ENCODE measurements at regions not wholly inside any gene's neighbourhood (a gene's known extent, or its start where the extent isn't known, plus 50 kb on each side); places are given as distances from the start of the nearest gene placed in this dataset.

DNA sequence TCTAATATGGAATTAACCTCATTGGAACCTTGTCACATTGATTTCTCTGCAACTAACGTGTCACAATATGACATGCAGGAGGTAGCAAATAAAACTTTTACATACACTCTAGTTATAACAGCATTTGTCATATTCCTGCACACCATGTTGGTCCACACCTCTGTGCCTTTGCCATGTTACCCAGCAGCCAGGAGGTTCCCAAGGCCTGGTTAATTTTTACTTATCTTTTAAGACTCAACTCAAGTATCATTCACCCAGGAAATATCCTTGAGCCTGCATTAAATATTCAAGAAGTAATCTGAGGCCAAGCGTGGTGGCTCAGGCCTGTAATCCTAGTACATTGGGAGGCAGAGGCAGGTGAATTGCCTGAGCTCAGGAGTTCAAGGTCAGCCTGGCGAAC, 447.2 kb upstream of the NR5A2 start:
- Histone ChIP-seq H3K9me3 (replicated peaks in 1 of 2; ENCODE audit: control insufficient read depth in 2 of 2, insufficient read depth in 1 of 2, low read depth in 1 of 2, low read length in 2 of 2) (no peaks in the 10 kb centered on the region), H4K8ac (ENCODE audit: low read depth, low read length) (no peak overlapping the region), H2BK12ac (ENCODE audit: low read length) (no peak overlapping the region), H3K27ac (replicated peaks; ENCODE audit: low read length) (no peak overlapping the region), H2AFZ (ENCODE audit: low read length) (no peak overlapping the region), H3K18ac (ENCODE audit: low read length) (no peak overlapping the region), H3K23ac (ENCODE audit: low read depth, low read length, poor library complexity) (no peak overlapping the region), H2BK15ac (ENCODE audit: low read length) (no peak overlapping the region), H3K4me2 (ENCODE audit: insufficient read depth, low read length, poor library complexity, severe bottlenecking) (no peak overlapping the region), H2BK120ac (ENCODE audit: low read depth, low read length) (no peak overlapping the region), H2AK5ac (ENCODE audit: low read depth, low read length) (no peak overlapping the region), H3K9ac (ENCODE audit: low read depth, low read length, poor library complexity) (no peak overlapping the region), H3K4me3 (ENCODE audit: low read length in 2 of 2) (no peak overlapping the region), H3K14ac (ENCODE audit: low read length) (no peak overlapping the region), H3K79me1 (ENCODE audit: low read depth, low read length) (no peaks in the 10 kb centered on the region), H3K4ac (ENCODE audit: low read length) (no peak overlapping the region), H4K91ac (ENCODE audit: low read depth, low read length, poor library complexity) (no peak overlapping the region), H3K4me1 (ENCODE audit: control insufficient read depth in 2 of 2, insufficient read depth in 1 of 2, low read depth in 1 of 2, low read length in 2 of 2) (no peaks in the 10 kb centered on the region), H3K27me3 (ENCODE audit: control insufficient read depth in 3 of 3, insufficient read depth in 3 of 3, low read depth in 1 of 3, low read length in 3 of 3) (no peaks in the 10 kb centered on the region), H2BK5ac (ENCODE audit: low read length) (no peak overlapping the region), H3K36me3 (replicated peaks in 1 of 2; ENCODE audit: control insufficient read depth in 2 of 2, insufficient read depth in 2 of 2, low read length in 2 of 2) (no peaks in the 10 kb centered on the region)
- no peak for DNase-seq (ENCODE audit: low spot score)
- no CpG with 5 or more reads among the region's 3 CpGs for WGBS, 2 donors (ENCODE audit: extremely low coverage in 2 of 2, insufficient read length in 2 of 2, insufficient replicate concordance in 1 of 2)

DNA sequence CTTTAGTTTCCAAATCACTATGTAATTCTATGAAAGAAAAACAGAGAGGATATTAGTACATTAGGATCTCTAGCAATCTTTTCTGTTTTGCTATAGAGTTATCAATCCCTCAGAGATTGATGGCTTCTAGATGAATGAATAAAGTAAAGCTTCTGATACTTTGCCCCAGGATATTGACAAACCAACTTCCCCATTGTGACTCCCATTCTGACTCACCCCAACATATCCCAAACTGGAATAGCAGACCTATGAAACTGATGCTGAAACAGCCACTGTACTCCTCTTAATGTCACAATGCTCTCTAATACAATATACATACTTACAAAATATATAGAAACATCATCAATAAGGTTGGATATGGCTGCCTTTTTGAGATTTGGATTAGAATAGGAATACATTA, 442.1 kb upstream of the NR5A2 start:
- Histone ChIP-seq H3K9me3 (replicated peaks in 1 of 2; ENCODE audit: control insufficient read depth in 2 of 2, insufficient read depth in 1 of 2, low read depth in 1 of 2, low read length in 2 of 2) (no peaks in the 10 kb centered on the region), H3K36me3 (replicated peaks in 1 of 2; ENCODE audit: control insufficient read depth in 2 of 2, insufficient read depth in 2 of 2, low read length in 2 of 2) (no peaks in the 10 kb centered on the region), H2BK120ac (ENCODE audit: low read depth, low read length) (no peak overlapping the region), H4K8ac (ENCODE audit: low read depth, low read length) (no peak overlapping the region), H2AK5ac (ENCODE audit: low read depth, low read length) (no peak overlapping the region), H3K27me3 (ENCODE audit: control insufficient read depth in 3 of 3, insufficient read depth in 3 of 3, low read depth in 1 of 3, low read length in 3 of 3) (no peaks in the 10 kb centered on the region), H3K79me1 (ENCODE audit: low read depth, low read length) (no peaks in the 10 kb centered on the region), H2BK5ac (ENCODE audit: low read length) (no peak overlapping the region), H4K91ac (ENCODE audit: low read depth, low read length, poor library complexity) (no peak overlapping the region), H3K18ac (ENCODE audit: low read length) (no peak overlapping the region), H2BK12ac (ENCODE audit: low read length) (no peak overlapping the region), H3K27ac (replicated peaks; ENCODE audit: low read length) (no peak overlapping the region), H3K4ac (ENCODE audit: low read length) (no peak overlapping the region), H3K4me1 (ENCODE audit: control insufficient read depth in 2 of 2, insufficient read depth in 1 of 2, low read depth in 1 of 2, low read length in 2 of 2) (peaks cover 0 to 1% of the 10 kb centered on the region in 2 donors), H2AFZ (ENCODE audit: low read length) (no peak overlapping the region), H3K4me2 (ENCODE audit: insufficient read depth, low read length, poor library complexity, severe bottlenecking) (no peak overlapping the region), H3K14ac (ENCODE audit: low read length) (no peak overlapping the region), H2BK15ac (ENCODE audit: low read length) (no peak overlapping the region), H3K4me3 (ENCODE audit: low read length in 2 of 2) (no peak overlapping the region), H3K23ac (ENCODE audit: low read depth, low read length, poor library complexity) (no peak overlapping the region), H3K9ac (ENCODE audit: low read depth, low read length, poor library complexity) (no peak overlapping the region)
- no peak for DNase-seq (ENCODE audit: low spot score)

DNA sequence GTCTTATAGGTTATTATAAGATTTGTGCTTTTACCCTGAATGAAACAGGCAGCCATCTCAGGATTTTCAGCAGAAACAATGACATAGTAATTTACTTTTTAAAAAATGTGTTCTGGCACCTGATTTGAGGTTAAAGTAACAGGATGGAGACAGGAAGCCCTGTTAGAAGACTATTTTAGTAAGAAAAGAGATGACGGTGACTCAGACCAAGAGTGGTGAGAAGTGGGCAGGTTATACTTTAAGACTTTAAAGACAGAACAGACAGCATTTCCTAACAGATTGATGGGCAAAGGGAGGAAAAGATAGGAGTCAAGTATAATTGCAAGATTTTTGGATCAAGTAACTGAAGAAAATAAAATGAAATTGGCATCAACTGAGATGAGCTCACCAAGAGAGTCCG, 436.8 kb upstream of the NR5A2 start:
- Histone ChIP-seq H3K36me3 (replicated peaks in 1 of 2; ENCODE audit: control insufficient read depth in 2 of 2, insufficient read depth in 2 of 2, low read length in 2 of 2) (no peaks in the 10 kb centered on the region), H2AK5ac (ENCODE audit: low read depth, low read length) (no peak overlapping the region), H2BK15ac (ENCODE audit: low read length) (no peak overlapping the region), H3K79me1 (ENCODE audit: low read depth, low read length) (peaks cover 2% of the 10 kb centered on the region), H3K27me3 (ENCODE audit: control insufficient read depth in 3 of 3, insufficient read depth in 3 of 3, low read depth in 1 of 3, low read length in 3 of 3) (no peaks in the 10 kb centered on the region), H3K18ac (ENCODE audit: low read length) (no peak overlapping the region), H4K8ac (ENCODE audit: low read depth, low read length) (no peak overlapping the region), H3K14ac (ENCODE audit: low read length) (no peak overlapping the region), H2BK5ac (ENCODE audit: low read length) (no peak overlapping the region), H3K9ac (ENCODE audit: low read depth, low read length, poor library complexity) (no peak overlapping the region), H3K23ac (ENCODE audit: low read depth, low read length, poor library complexity) (no peak overlapping the region), H3K4ac (ENCODE audit: low read length) (no peak overlapping the region), H2BK12ac (ENCODE audit: low read length) (no peak overlapping the region), H4K91ac (ENCODE audit: low read depth, low read length, poor library complexity) (no peak overlapping the region), H2BK120ac (ENCODE audit: low read depth, low read length) (no peak overlapping the region), H3K4me3 (ENCODE audit: low read length in 2 of 2) (no peak overlapping the region), H2AFZ (ENCODE audit: low read length) (no peak overlapping the region), H3K4me1 (ENCODE audit: control insufficient read depth in 2 of 2, insufficient read depth in 1 of 2, low read depth in 1 of 2, low read length in 2 of 2) (peaks cover 0 to 4% of the 10 kb centered on the region in 2 donors), H3K27ac (replicated peaks; ENCODE audit: low read length) (no peak overlapping the region), H3K4me2 (ENCODE audit: insufficient read depth, low read length, poor library complexity, severe bottlenecking) (no peak overlapping the region), H3K9me3 (replicated peaks in 1 of 2; ENCODE audit: control insufficient read depth in 2 of 2, insufficient read depth in 1 of 2, low read depth in 1 of 2, low read length in 2 of 2) (no peaks in the 10 kb centered on the region)
- no CpG with 5 or more reads among the region's 2 CpGs for WGBS, 2 donors (ENCODE audit: extremely low coverage in 2 of 2, insufficient read length in 2 of 2, insufficient replicate concordance in 1 of 2)
- no peak for DNase-seq (ENCODE audit: low spot score)

DNA sequence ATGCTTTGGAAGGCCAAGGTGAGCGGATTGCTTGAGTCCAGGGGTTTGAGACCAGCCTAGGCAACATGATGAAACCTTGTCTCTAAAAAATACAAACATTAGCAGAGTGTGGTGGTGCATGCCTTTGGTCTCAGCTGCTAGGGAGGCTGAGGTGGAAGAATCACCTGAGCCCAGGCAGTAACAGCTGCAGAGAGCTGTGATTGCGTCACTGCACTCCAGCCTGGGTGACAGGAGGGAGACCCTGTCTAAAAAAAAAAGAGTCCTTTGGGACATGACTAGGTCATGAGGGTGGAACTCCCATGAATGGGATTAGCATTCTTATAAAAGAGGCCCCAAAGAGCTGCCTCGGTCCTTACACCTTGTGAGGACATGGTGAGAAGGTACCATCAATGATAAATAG, 436.0 kb upstream of the NR5A2 start:
- WGBS, 2 donors (ENCODE audit: extremely low coverage in 2 of 2, insufficient read length in 2 of 2, insufficient replicate concordance in 1 of 2) = no CpG with 5 or more reads among the region's 3 CpGs
- H3K4ac ChIP-seq (ENCODE audit: low read length) = no peak overlapping the region
- no peak overlapping the region for H3K14ac ChIP-seq (ENCODE audit: low read length)
- H2BK15ac ChIP-seq (ENCODE audit: low read length) = no peak overlapping the region
- no peak overlapping the region for H2BK5ac ChIP-seq (ENCODE audit: low read length)
- no peak overlapping the region for H3K23ac ChIP-seq (ENCODE audit: low read depth, low read length, poor library complexity)
- H3K36me3 ChIP-seq (replicated peaks in 1 of 2; ENCODE audit: control insufficient read depth in 2 of 2, insufficient read depth in 2 of 2, low read length in 2 of 2) = no peaks in the 10 kb centered on the region
- no peak overlapping the region for H3K18ac ChIP-seq (ENCODE audit: low read length)
- H3K4me3 ChIP-seq (ENCODE audit: low read length in 2 of 2) = no peak overlapping the region
- no peaks in the 10 kb centered on the region for H3K9me3 ChIP-seq (replicated peaks in 1 of 2; ENCODE audit: control insufficient read depth in 2 of 2, insufficient read depth in 1 of 2, low read depth in 1 of 2, low read length in 2 of 2)
- no peak overlapping the region for H2BK120ac ChIP-seq (ENCODE audit: low read depth, low read length)
- H4K91ac ChIP-seq (ENCODE audit: low read depth, low read length, poor library complexity) = no peak overlapping the region
- DNase-seq (ENCODE audit: low spot score) = no peak
- peaks cover 2% of the 10 kb centered on the region for H3K79me1 ChIP-seq (ENCODE audit: low read depth, low read length)
- H3K27me3 ChIP-seq (ENCODE audit: control insufficient read depth in 3 of 3, insufficient read depth in 3 of 3, low read depth in 1 of 3, low read length in 3 of 3) = no peaks in the 10 kb centered on the region
- H2AK5ac ChIP-seq (ENCODE audit: low read depth, low read length) = no peak overlapping the region
- H3K4me1 ChIP-seq (ENCODE audit: control insufficient read depth in 2 of 2, insufficient read depth in 1 of 2, low read depth in 1 of 2, low read length in 2 of 2) = peaks cover 0 to 4% of the 10 kb centered on the region in 2 donors
- no peak overlapping the region for H4K8ac ChIP-seq (ENCODE audit: low read depth, low read length)
- H3K27ac ChIP-seq (replicated peaks; ENCODE audit: low read length) = no peak overlapping the region
- no peak overlapping the region for H3K9ac ChIP-seq (ENCODE audit: low read depth, low read length, poor library complexity)
- no peak overlapping the region for H2BK12ac ChIP-seq (ENCODE audit: low read length)
- no peak overlapping the region for H2AFZ ChIP-seq (ENCODE audit: low read length)
- H3K4me2 ChIP-seq (ENCODE audit: insufficient read depth, low read length, poor library complexity, severe bottlenecking) = no peak overlapping the region
